Esophagus muscularis mucosa (tissue), 4 donors: ENCODE measurements at regions not wholly inside any gene's neighbourhood (a gene's known extent, or its start where the extent isn't known, plus 50 kb on each side); places are given as distances from the start of the nearest gene placed in this dataset.

Experiments
- DNase-seq: peaks from one replicate; pipeline ENCODE4 v3.0.0-alpha.2; 2017; ENCODE audit errors: extremely low spot score
- H3K27ac ChIP-seq, 4 donors: fragments of 200-600 bp; sonication (generic); replicated peaks in 1 of 4; 1 replicate in 3 of 4; 2 replicates in 1 of 4; pipeline ENCODE4 v1.5.1; 2016 to 2019; ENCODE audit warnings: mild to moderate bottlenecking in 1 of 4
- H3K27me3 ChIP-seq, 4 donors: fragments of 200-600 bp; sonication (generic); one replicate each; pipeline versions ENCODE4 v1.5.1 to v1.6.0; 2016 to 2019
- H3K36me3 ChIP-seq, 4 donors: fragments of 200-600 bp; sonication (generic); one replicate each; pipeline ENCODE4 v1.5.1; 2016 to 2019
- H3K4me1 ChIP-seq, 4 donors: fragments of 200-600 bp; sonication (generic); one replicate each; pipeline ENCODE4 v1.5.1; 2016 to 2019
- H3K4me3 ChIP-seq, 4 donors: fragments of 200-600 bp; sonication (generic); 1 replicate in 2 of 4; 2 replicates in 2 of 4; pipeline ENCODE4 v1.5.1; 2016 to 2019; ENCODE audit warnings: mild to moderate bottlenecking in 4 of 4, moderate library complexity in 1 of 4
- H3K9me3 ChIP-seq, 4 donors: fragments of 200-600 bp; sonication (generic); 1 replicate in 3 of 4; 2 replicates in 1 of 4; pipeline ENCODE4 v1.5.1; 2016 to 2019
- EP300 ChIP-seq: sonication (generic); formaldehyde crosslinking; IDR thresholded peaks from one replicate; pipeline ENCODE4 v1.6.1; 2017; ENCODE audit warnings: antibody characterized with exemption
- POLR2A ChIP-seq: fragments of 450-650 bp; IDR thresholded peaks from one replicate; pipeline ENCODE4 v1.6.1; 2017; ENCODE audit warnings: antibody characterized with exemption, moderate library complexity, mild to moderate bottlenecking, low read depth
- POLR2AphosphoS5 ChIP-seq, 2 donors: sonication (generic); formaldehyde crosslinking; IDR thresholded peaks; one replicate each; pipeline ENCODE4 v1.6.1; 2017; ENCODE audit warnings: antibody characterized with exemption in 2 of 2
- WGBS: methylation state at CpG from one replicate; pipeline ENCODE4 v1.1.5; 2018; 5-methylcytosine and 5-hydroxymethylcytosine counted together
- intact Hi-C: fragments of 100-400 bp; cut with DNase I; formaldehyde crosslinking; loops from one replicate; pipeline ENCODE4 v1.15.1; 2023
- TF ChIP-seq, protein P1 (sequence below), 3 experiments: fragments of 200-600 bp in 2 of 3; fragments of 450-650 bp in 1 of 3; sonication (generic) in 2 of 3; IDR thresholded peaks; one replicate each; pipeline ENCODE4 v1.5.1; 2017 to 2019; ENCODE audit warnings: antibody characterized with exemption in 3 of 3, mild to moderate bottlenecking in 2 of 3, moderate library complexity in 1 of 3

DNA sequence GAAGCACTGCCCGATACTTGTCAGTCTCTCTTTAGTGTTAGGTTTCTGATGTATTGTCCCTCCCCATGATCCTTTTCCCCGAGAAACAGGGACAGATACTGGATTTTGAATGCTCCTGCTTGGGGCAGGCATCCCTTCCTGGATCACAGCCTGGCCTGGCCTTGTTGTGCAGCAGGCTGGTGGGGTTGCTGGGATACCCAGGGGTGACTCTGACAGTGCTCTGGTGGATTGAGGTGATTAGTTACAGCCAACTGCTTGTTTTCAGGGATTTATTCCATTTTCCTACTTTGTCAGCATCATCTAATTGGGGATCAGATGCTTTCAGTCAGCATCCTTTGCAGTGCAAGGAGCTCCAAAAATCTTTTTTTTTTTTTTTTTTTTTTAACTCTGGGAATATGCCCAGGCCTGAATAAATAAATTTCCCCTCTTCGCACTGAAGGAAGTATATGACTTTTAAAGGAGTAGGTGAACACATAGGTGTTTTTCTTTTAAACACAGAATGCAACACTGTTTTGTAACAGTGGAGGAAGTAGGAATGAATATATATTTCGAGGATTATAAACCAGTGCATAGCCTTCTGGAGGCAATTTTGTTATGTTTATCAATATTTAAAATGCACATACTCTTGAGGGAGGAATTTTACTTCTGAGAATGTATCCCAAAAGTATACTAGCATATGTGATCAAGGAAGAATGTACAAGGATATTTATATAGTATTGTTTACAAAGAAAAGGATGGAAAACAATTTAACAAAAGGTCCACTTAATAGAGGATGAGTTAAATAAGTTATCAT lies 127.3 kb upstream of the ELL2 start:
- H3K36me3 ChIP-seq: no peaks in the 10 kb centered on the region
- H3K9me3 ChIP-seq: no peaks in the 10 kb centered on the region
- DNase-seq: no peak
- H3K27ac ChIP-seq: peak overlapping the region in 1 of 4 donors; percentile 9
- intact Hi-C loops: no loop called here
- peaks cover 0 to 16% (median 9%) of the 10 kb centered on the region in 4 donors for H3K4me1 ChIP-seq
- no peak for TF ChIP-seq POLR2A
- TF ChIP-seq, protein P1, sequence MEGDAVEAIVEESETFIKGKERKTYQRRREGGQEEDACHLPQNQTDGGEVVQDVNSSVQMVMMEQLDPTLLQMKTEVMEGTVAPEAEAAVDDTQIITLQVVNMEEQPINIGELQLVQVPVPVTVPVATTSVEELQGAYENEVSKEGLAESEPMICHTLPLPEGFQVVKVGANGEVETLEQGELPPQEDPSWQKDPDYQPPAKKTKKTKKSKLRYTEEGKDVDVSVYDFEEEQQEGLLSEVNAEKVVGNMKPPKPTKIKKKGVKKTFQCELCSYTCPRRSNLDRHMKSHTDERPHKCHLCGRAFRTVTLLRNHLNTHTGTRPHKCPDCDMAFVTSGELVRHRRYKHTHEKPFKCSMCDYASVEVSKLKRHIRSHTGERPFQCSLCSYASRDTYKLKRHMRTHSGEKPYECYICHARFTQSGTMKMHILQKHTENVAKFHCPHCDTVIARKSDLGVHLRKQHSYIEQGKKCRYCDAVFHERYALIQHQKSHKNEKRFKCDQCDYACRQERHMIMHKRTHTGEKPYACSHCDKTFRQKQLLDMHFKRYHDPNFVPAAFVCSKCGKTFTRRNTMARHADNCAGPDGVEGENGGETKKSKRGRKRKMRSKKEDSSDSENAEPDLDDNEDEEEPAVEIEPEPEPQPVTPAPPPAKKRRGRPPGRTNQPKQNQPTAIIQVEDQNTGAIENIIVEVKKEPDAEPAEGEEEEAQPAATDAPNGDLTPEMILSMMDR (IDR thresholded peaks at IDR 0.05): no peak
- TF ChIP-seq EP300: no peak
- TF ChIP-seq POLR2AphosphoS5 (IDR thresholded peaks at IDR 0.05): no peak
- 65% methylated on average over 4 of the region's 4 CpGs for WGBS
- H3K27me3 ChIP-seq: no peaks in the 10 kb centered on the region
- no peak overlapping the region for H3K4me3 ChIP-seq

- Histone ChIP-seq H3K4me3 (no peak overlapping the region), H3K36me3 (no peaks in the 10 kb centered on the region), H3K9me3 (no peaks in the 10 kb centered on the region), H3K27ac (no peak overlapping the region), H3K27me3 (no peaks in the 10 kb centered on the region), H3K4me1 (peaks cover 0 to 12% (median 5%) of the 10 kb centered on the region in 4 donors)
- DNase-seq: no peak
- TF ChIP-seq POLR2AphosphoS5 (IDR thresholded peaks at IDR 0.05) (no peak), EP300 (no peak), POLR2A (no peak)
- TF ChIP-seq, protein P1 (IDR thresholded peaks at IDR 0.05): no peak
- intact Hi-C loops: no loop called here
- WGBS: 64% methylated on average over 3 of the region's 3 CpGs
These were observed 126.3 kb upstream of the ELL2 start for GRCh38 chr5:96087939-96088338.

DNA sequence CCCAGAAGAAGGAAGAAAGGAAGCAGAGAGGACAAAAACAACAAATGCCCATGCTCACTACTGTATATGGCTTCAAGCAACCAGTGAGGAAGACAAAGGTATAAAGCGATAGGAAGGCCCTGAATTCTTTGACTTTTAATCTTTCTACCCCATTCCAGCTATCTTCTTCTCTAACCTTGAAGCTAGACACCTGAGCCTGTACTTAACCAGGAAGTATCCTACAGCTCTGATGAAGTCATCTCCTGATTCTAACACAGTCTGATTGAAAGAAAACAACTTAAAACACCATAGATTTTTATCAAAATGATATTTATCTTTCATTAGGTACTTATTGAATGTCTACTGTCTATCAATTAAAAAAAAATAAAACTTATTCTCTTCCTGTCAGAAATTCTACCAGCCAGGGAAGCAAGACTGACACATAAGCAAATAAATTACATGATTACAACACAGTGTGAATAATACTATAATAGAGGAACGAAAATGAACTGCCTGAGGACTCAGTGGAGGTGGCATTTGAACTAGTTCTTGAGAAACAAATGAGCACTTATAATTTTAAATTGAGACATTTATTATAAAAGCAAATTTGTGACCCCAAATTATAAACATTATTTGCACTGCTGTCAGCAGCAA lies 123.3 kb upstream of the ELL2 start:
- intact Hi-C loops: no loop called here
- no peak overlapping the region for H3K4me3 ChIP-seq
- no peaks in the 10 kb centered on the region for H3K36me3 ChIP-seq
- peaks cover 0 to 12% (median 5%) of the 10 kb centered on the region in 4 donors for H3K4me1 ChIP-seq
- no peaks in the 10 kb centered on the region for H3K9me3 ChIP-seq
- 53% methylated on average over 2 of the region's 2 CpGs for WGBS
- H3K27me3 ChIP-seq: no peaks in the 10 kb centered on the region
- no peak overlapping the region for H3K27ac ChIP-seq
- TF ChIP-seq POLR2A (no peak), EP300 (no peak), POLR2AphosphoS5 (IDR thresholded peaks at IDR 0.05) (no peak)
- TF ChIP-seq, protein P1 (IDR thresholded peaks at IDR 0.05): no peak
- no peak for DNase-seq

DNA sequence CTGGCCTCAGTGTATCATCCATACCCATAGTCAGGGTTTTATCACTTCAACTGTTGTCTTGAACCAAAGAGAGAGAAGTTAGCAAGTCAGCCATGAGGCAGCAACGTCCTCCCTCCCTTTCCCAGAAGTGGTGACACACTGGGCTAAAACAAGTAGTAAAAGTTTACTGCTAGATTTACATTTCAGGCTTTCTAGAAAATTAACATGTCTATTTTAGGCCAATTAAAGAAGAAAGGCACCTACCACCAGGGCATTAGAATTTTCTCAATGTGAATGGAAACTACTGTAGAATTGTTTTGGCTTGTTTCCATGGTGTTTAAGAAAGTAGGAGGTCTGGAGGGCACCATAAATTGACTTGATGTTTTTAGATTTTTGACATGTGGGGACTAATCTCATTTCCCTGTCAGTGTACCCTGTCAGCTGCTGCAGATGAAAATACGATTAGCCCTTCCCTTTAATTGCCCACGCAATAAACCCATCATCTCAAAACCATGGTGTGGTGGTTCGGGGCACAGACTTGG lies 121.8 kb upstream of the ELL2 start:
- DNase-seq: no peak
- intact Hi-C loops: no loop called here
- 73% methylated on average over 4 of the region's 4 CpGs for WGBS

More for the DNA sequence above, 121.8 kb upstream of the ELL2 start:
- TF ChIP-seq POLR2A: no peak
- TF ChIP-seq EP300: no peak
- TF ChIP-seq, protein P1 (IDR thresholded peaks at IDR 0.05): no peak
- no peak for TF ChIP-seq POLR2AphosphoS5 (IDR thresholded peaks at IDR 0.05)
- no peak overlapping the region for H3K27ac ChIP-seq
- no peak overlapping the region for H3K4me3 ChIP-seq
- H3K9me3 ChIP-seq: no peaks in the 10 kb centered on the region
- H3K36me3 ChIP-seq: no peaks in the 10 kb centered on the region
- peaks cover 0 to 4% (median 1%) of the 10 kb centered on the region in 4 donors for H3K4me1 ChIP-seq
- H3K27me3 ChIP-seq: no peaks in the 10 kb centered on the region
